A673 (cell line): ENCODE measurements at regions not wholly inside any gene's neighbourhood (a gene's known extent, or its start where the extent isn't known, plus 50 kb on each side); places are given as distances from the start of the nearest gene placed in this dataset.

ENCODE experiments used
- CTCF ChIP-seq: fragments of 300-800, 200-600 bp; sonication (generic); conservative IDR thresholded peaks from 2 replicates; pipeline ENCODE4 v1.5.1; 2017; ENCODE audit warnings: low read depth, mild to moderate bottlenecking, antibody characterized with exemption, low read length, moderate library complexity, mixed read lengths
- EZH2 ChIP-seq: fragments of 200-600 bp; sonication (generic); IDR thresholded peaks from 2 replicates; pipeline ENCODE4 v1.6.1; 2017; ENCODE audit warnings: borderline replicate concordance, low read depth, mild to moderate bottlenecking, mixed read lengths, antibody characterized with exemption, low read length; ENCODE audit not compliant: poor library complexity, severe bottlenecking

- TF ChIP-seq CTCF (no peak), EZH2 (no peak)
Observed at GRCh38 chr3:168455814-168456213, 360.1 kb upstream of the GOLIM4 start.
